ENCODE measurements at regions not wholly inside any gene's neighbourhood (a gene's known extent, or its start where the extent isn't known, plus 50 kb on each side); places are given as distances from the start of the nearest gene placed in this dataset.

GRCh38 chr1:20413136-20413775, 72.8 kb downstream of the CAMK2N1 start:
- peaks cover 50% of the 10 kb centered on the region for H3K4me1 ChIP-seq (ENCODE audit: insufficient read depth, low read length, poor library complexity, severe bottlenecking)
- H3K4me3 ChIP-seq (ENCODE audit: low read depth, low read length, poor library complexity, severe bottlenecking): no peak overlapping the region
- H3K9me3 ChIP-seq (ENCODE audit: low read length): no peaks in the 10 kb centered on the region
- POLR2A ChIA-PET: no interaction called here
- no peak for TF ChIP-seq EZH2phosphoT487 (IDR thresholded peaks at IDR 0.05; ENCODE audit: borderline replicate concordance, low read depth, low read length)
- TF ChIP-seq CTCF (conservative IDR thresholded peaks at IDR 0.05; ENCODE audit: low read length): no peak
- no peaks in the 10 kb centered on the region for H4K20me1 ChIP-seq (ENCODE audit: insufficient read depth, low read length)
- H3K27ac ChIP-seq (ENCODE audit: low read depth, low read length, poor library complexity, severe bottlenecking): no peak overlapping the region
- no peak for DNase-seq (ENCODE audit: low spot score)
- no TSS peak for BruUV-seq (replicated peaks)
- intact Hi-C loops (cut with micrococcal nuclease; ENCODE audit: unreplicated experiment): no loop called here
- H3K4me2 ChIP-seq (ENCODE audit: low read length): no peak overlapping the region
- no peaks in the 10 kb centered on the region for H3K9me2 ChIP-seq (ENCODE audit: insufficient read depth, low read length)
- no peaks in the 10 kb centered on the region for H3K79me2 ChIP-seq (ENCODE audit: insufficient read depth, low read depth, low read length)
- H3K36me3 ChIP-seq (ENCODE audit: insufficient read depth, low read length): no peaks in the 10 kb centered on the region
- CTCF ChIA-PET (ENCODE audit: unreplicated experiment): interaction anchor here (0.5 kb wide), 1 partner anchor 17 kb away, joined by 3 read pairs; no protein-coding TSS in a partner anchor
- no peak overlapping the region for H2AFZ ChIP-seq (ENCODE audit: low read length)

GRCh38 chr1:20411196-20411980, 74.6 kb downstream of the CAMK2N1 start:
- CTCF ChIA-PET (ENCODE audit: unreplicated experiment): interaction anchor here (1.1 kb wide), 1 partner anchor 35 kb away, joined by 3 read pairs; no protein-coding TSS in a partner anchor
- Histone ChIP-seq H3K36me3 (ENCODE audit: insufficient read depth, low read length) (no peaks in the 10 kb centered on the region), H4K20me1 (ENCODE audit: insufficient read depth, low read length) (no peaks in the 10 kb centered on the region), H3K4me3 (ENCODE audit: low read depth, low read length, poor library complexity, severe bottlenecking) (no peak overlapping the region), H3K79me2 (ENCODE audit: insufficient read depth, low read depth, low read length) (no peaks in the 10 kb centered on the region), H3K9me3 (ENCODE audit: low read length) (no peaks in the 10 kb centered on the region), H3K4me2 (ENCODE audit: low read length) (no peak overlapping the region), H2AFZ (ENCODE audit: low read length) (no peak overlapping the region), H3K27ac (ENCODE audit: low read depth, low read length, poor library complexity, severe bottlenecking) (no peak overlapping the region), H3K4me1 (ENCODE audit: insufficient read depth, low read length, poor library complexity, severe bottlenecking) (peaks cover 52% of the 10 kb centered on the region), H3K9me2 (ENCODE audit: insufficient read depth, low read length) (no peaks in the 10 kb centered on the region)
- BruUV-seq (replicated peaks): no TSS peak
- intact Hi-C loops (cut with micrococcal nuclease; ENCODE audit: unreplicated experiment): no loop called here
- no peak for TF ChIP-seq EZH2phosphoT487 (IDR thresholded peaks at IDR 0.05; ENCODE audit: borderline replicate concordance, low read depth, low read length)
- no peak for TF ChIP-seq CTCF (conservative IDR thresholded peaks at IDR 0.05; ENCODE audit: low read length)
- POLR2A ChIA-PET: interaction anchor here (0.7 to 1.2 kb wide), 3 partner anchors 10 to 15 kb away, joined by 3 read pairs; no protein-coding TSS in a partner anchor
- no peak for DNase-seq (ENCODE audit: low spot score)
